ENCODE measurements at regions not wholly inside any gene's neighbourhood (a gene's known extent, or its start where the extent isn't known, plus 50 kb on each side); places are given as distances from the start of the nearest gene placed in this dataset.

- H3K27me3 ChIP-seq, result no peaks in the 10 kb centered on the region
- no peaks in the 10 kb centered on the region for H3K4me1 ChIP-seq (replicated peaks in 1 of 2)
- DNase-seq, result no peak
- 35 to 59% (median 43%) methylated on average over 1 of the region's 1 CpG for WGBS, 4 donors
- no peak overlapping the region for H3K27ac ChIP-seq
- intact Hi-C loops (cut with DNase I), result no loop called here
- H3K9me3 ChIP-seq (replicated peaks in 1 of 3), result no peaks in the 10 kb centered on the region
- TF ChIP-seq CTCF (IDR thresholded peaks at IDR 0.05), result no peak
- no peak for TF ChIP-seq POLR2A (IDR thresholded peaks at IDR 0.05)
- H3K4me3 ChIP-seq, result no peak overlapping the region
- H3K36me3 ChIP-seq (replicated peaks in 1 of 2), result no peaks in the 10 kb centered on the region
These were observed 83.8 kb upstream of the CCDC150 start for GRCh38 chr2:196555726-196556125.

- intact Hi-C loops (cut with DNase I), result no loop called here
- Histone ChIP-seq H3K4me1 (replicated peaks in 1 of 2) (no peaks in the 10 kb centered on the region), H3K36me3 (replicated peaks in 1 of 2) (no peaks in the 10 kb centered on the region), H3K9me3 (replicated peaks in 1 of 3) (no peaks in the 10 kb centered on the region), H3K27ac (no peak overlapping the region), H3K4me3 (no peak overlapping the region), H3K27me3 (no peaks in the 10 kb centered on the region)
- DNase-seq, result no peak
- TF ChIP-seq POLR2A (IDR thresholded peaks at IDR 0.05) (no peak), CTCF (IDR thresholded peaks at IDR 0.05) (no peak)
- WGBS, 4 donors, result 76 to 91% (median 86%) methylated on average over 3 of the region's 3 CpGs
These were observed 81.0 kb upstream of the CCDC150 start for GRCh38 chr2:196558497-196558896.

- intact Hi-C loops (cut with DNase I), result no loop called here
- H3K4me3 ChIP-seq, result no peak overlapping the region
- no peaks in the 10 kb centered on the region for H3K9me3 ChIP-seq (replicated peaks in 1 of 3)
- no peak for DNase-seq
- no peaks in the 10 kb centered on the region for H3K4me1 ChIP-seq (replicated peaks in 1 of 2)
- H3K27ac ChIP-seq, result no peak overlapping the region
- no peaks in the 10 kb centered on the region for H3K27me3 ChIP-seq
- TF ChIP-seq CTCF (IDR thresholded peaks at IDR 0.05), result no peak
- no peak for TF ChIP-seq POLR2A (IDR thresholded peaks at IDR 0.05)
- no peaks in the 10 kb centered on the region for H3K36me3 ChIP-seq (replicated peaks in 1 of 2)
These were observed 75.6 kb upstream of the CCDC150 start for GRCh38 chr2:196563876-196564275.

GRCh38 chr2:196565106-196565765 lies 74.3 kb upstream of the CCDC150 start:
- Histone ChIP-seq H3K27ac (no peak overlapping the region), H3K9me3 (replicated peaks in 1 of 3) (no peaks in the 10 kb centered on the region), H3K27me3 (no peaks in the 10 kb centered on the region), H3K4me3 (no peak overlapping the region), H3K4me1 (replicated peaks in 1 of 2) (no peaks in the 10 kb centered on the region), H3K36me3 (replicated peaks in 1 of 2) (no peaks in the 10 kb centered on the region)
- DNase-seq, result no peak
- TF ChIP-seq CTCF (IDR thresholded peaks at IDR 0.05) (no peak), POLR2A (IDR thresholded peaks at IDR 0.05) (no peak)
- intact Hi-C loops (cut with DNase I), result no loop called here
- WGBS, 4 donors, result 75 to 91% (median 77%) methylated on average over 1 of the region's 1 CpG

Data from adrenal gland (tissue), 9 donors.